ENCODE measurements at regions not wholly inside any gene's neighbourhood (a gene's known extent, or its start where the extent isn't known, plus 50 kb on each side); places are given as distances from the start of the nearest gene placed in this dataset.

DNA sequence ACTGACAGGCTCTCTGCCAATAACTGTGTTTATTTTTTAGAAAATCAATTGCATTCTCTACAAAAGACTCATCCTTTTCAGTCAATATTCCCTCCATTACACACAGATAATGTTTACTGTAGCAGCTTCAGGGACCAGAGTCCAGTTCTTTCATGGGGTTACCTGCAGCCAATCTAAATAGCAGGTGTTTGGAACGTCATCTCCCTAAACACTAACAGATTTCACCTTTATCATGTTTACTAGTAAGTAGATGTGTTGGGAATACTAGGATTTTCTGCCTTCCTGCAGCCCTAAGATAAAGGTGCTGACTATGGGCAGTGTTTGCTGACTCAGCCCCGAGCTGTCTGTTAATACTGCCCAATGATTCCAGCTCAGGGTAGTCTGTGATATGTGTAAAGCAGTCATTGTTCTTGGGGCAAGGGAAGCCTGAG, 447.0 kb downstream of the KIF4B start:
- no peak for ATAC-seq
- no peak for TF ChIP-seq ARNTL (CRISPR knock-in tag; IDR thresholded peaks at IDR 0.05; ENCODE audit: borderline replicate concordance, low read depth)
- TF ChIP-seq TCF4 (CRISPR knock-in tag; IDR thresholded peaks at IDR 0.05; ENCODE audit: borderline replicate concordance), result no peak

DNA sequence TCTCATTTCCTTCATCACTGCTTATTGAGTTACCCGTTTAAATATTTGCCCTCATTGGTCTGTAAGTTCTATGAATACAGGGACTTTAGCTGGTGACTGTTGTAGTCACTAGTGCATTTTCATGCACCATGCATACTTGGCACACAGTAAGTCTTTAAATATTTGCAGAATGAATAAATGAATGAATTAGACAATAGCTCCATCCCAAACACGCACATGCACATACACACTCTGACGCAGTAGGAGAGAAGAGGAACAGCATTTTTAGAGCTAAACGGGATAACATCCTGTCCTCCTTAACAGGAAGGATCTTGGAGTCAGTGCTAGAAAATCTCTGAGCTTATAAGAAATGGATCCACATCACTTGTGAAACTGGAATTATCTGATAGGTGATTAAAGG, 447.7 kb downstream of the KIF4B start:
- TF ChIP-seq BACH2 (CRISPR knock-in tag; IDR thresholded peaks at IDR 0.05; ENCODE audit: borderline replicate concordance) (no peak), GLIS3 (CRISPR knock-in tag; IDR thresholded peaks at IDR 0.05) (no peak), PPARA (CRISPR knock-in tag; IDR thresholded peaks at IDR 0.05; ENCODE audit: borderline replicate concordance) (no peak), TCF4 (CRISPR knock-in tag; IDR thresholded peaks at IDR 0.05; ENCODE audit: borderline replicate concordance) (no peak), TOX (CRISPR knock-in tag; IDR thresholded peaks at IDR 0.05; ENCODE audit: borderline replicate concordance) (no peak), ZFP3 (CRISPR knock-in tag; IDR thresholded peaks at IDR 0.05) (no peak), SNAI2 (CRISPR knock-in tag; IDR thresholded peaks at IDR 0.05) (no peak), OSR1 (CRISPR knock-in tag; IDR thresholded peaks at IDR 0.05) (no peak), ZNF8 (CRISPR knock-in tag; IDR thresholded peaks at IDR 0.05) (no peak), ZFP30 (CRISPR knock-in tag; IDR thresholded peaks at IDR 0.05) (no peak), ESRRG (CRISPR knock-in tag; IDR thresholded peaks at IDR 0.05) (no peak), ISL1 (CRISPR knock-in tag; IDR thresholded peaks at IDR 0.05) (no peak), RARB (CRISPR knock-in tag; IDR thresholded peaks at IDR 0.05) (no peak)
- TF ChIP-seq, protein P1, sequence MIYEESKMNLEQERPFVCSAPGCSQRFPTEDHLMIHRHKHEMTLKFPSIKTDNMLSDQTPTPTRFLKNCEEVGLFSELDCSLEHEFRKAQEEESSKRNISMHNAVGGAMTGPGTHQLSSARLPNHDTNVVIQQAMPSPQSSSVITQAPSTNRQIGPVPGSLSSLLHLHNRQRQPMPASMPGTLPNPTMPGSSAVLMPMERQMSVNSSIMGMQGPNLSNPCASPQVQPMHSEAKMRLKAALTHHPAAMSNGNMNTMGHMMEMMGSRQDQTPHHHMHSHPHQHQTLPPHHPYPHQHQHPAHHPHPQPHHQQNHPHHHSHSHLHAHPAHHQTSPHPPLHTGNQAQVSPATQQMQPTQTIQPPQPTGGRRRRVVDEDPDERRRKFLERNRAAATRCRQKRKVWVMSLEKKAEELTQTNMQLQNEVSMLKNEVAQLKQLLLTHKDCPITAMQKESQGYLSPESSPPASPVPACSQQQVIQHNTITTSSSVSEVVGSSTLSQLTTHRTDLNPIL (CRISPR knock-in tag; IDR thresholded peaks at IDR 0.05; ENCODE audit: low read depth), result no peak
- TF ChIP-seq, protein P2, sequence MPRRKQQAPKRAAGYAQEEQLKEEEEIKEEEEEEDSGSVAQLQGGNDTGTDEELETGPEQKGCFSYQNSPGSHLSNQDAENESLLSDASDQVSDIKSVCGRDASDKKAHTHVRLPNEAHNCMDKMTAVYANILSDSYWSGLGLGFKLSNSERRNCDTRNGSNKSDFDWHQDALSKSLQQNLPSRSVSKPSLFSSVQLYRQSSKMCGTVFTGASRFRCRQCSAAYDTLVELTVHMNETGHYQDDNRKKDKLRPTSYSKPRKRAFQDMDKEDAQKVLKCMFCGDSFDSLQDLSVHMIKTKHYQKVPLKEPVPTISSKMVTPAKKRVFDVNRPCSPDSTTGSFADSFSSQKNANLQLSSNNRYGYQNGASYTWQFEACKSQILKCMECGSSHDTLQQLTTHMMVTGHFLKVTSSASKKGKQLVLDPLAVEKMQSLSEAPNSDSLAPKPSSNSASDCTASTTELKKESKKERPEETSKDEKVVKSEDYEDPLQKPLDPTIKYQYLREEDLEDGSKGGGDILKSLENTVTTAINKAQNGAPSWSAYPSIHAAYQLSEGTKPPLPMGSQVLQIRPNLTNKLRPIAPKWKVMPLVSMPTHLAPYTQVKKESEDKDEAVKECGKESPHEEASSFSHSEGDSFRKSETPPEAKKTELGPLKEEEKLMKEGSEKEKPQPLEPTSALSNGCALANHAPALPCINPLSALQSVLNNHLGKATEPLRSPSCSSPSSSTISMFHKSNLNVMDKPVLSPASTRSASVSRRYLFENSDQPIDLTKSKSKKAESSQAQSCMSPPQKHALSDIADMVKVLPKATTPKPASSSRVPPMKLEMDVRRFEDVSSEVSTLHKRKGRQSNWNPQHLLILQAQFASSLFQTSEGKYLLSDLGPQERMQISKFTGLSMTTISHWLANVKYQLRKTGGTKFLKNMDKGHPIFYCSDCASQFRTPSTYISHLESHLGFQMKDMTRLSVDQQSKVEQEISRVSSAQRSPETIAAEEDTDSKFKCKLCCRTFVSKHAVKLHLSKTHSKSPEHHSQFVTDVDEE (CRISPR knock-in tag; IDR thresholded peaks at IDR 0.05), result no peak
- TF ChIP-seq, protein P3, sequence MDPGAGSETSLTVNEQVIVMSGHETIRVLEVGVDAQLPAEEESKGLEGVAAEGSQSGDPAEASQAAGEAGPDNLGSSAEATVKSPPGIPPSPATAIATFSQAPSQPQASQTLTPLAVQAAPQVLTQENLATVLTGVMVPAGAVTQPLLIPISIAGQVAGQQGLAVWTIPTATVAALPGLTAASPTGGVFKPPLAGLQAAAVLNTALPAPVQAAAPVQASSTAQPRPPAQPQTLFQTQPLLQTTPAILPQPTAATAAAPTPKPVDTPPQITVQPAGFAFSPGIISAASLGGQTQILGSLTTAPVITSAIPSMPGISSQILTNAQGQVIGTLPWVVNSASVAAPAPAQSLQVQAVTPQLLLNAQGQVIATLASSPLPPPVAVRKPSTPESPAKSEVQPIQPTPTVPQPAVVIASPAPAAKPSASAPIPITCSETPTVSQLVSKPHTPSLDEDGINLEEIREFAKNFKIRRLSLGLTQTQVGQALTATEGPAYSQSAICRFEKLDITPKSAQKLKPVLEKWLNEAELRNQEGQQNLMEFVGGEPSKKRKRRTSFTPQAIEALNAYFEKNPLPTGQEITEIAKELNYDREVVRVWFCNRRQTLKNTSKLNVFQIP (CRISPR knock-in tag; IDR thresholded peaks at IDR 0.05; ENCODE audit: borderline replicate concordance, low read depth), result no peak
- TF ChIP-seq, protein P4, sequence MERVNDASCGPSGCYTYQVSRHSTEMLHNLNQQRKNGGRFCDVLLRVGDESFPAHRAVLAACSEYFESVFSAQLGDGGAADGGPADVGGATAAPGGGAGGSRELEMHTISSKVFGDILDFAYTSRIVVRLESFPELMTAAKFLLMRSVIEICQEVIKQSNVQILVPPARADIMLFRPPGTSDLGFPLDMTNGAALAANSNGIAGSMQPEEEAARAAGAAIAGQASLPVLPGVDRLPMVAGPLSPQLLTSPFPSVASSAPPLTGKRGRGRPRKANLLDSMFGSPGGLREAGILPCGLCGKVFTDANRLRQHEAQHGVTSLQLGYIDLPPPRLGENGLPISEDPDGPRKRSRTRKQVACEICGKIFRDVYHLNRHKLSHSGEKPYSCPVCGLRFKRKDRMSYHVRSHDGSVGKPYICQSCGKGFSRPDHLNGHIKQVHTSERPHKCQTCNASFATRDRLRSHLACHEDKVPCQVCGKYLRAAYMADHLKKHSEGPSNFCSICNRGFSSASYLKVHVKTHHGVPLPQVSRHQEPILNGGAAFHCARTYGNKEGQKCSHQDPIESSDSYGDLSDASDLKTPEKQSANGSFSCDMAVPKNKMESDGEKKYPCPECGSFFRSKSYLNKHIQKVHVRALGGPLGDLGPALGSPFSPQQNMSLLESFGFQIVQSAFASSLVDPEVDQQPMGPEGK (CRISPR knock-in tag; IDR thresholded peaks at IDR 0.05; ENCODE audit: borderline replicate concordance), result no peak
- no peak for ATAC-seq

DNA sequence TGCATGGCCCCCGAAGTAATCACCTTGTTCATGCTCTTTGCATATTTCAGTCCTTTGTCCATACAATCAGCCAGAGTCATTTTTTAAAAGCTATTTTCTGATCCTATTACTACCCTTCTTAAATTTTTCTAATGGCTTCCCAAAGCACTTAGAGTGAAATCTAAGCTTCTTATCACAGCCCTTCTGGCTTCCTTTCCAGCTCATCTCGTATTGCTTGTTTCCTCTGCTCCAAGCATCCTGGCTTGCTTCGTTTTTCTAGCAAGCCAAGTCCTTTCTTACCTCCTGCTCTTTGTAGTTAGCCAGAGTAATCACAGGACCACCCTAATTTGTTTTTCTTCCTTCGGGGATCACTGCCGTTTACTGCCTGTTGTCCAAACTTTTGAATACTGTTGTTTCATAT, 453.3 kb downstream of the KIF4B start:
- no peak for ATAC-seq
- TF ChIP-seq TCF4 (CRISPR knock-in tag; IDR thresholded peaks at IDR 0.05; ENCODE audit: borderline replicate concordance) (no peak), GLIS3 (CRISPR knock-in tag; IDR thresholded peaks at IDR 0.05) (no peak), TOX (CRISPR knock-in tag; IDR thresholded peaks at IDR 0.05; ENCODE audit: borderline replicate concordance) (no peak), ISL1 (CRISPR knock-in tag; IDR thresholded peaks at IDR 0.05) (no peak), ZFP3 (CRISPR knock-in tag; IDR thresholded peaks at IDR 0.05) (no peak), CSDC2 (CRISPR knock-in tag; IDR thresholded peaks at IDR 0.05) (no peak), ZFP30 (CRISPR knock-in tag; IDR thresholded peaks at IDR 0.05) (no peak), ZC3H10 (CRISPR knock-in tag; IDR thresholded peaks at IDR 0.05) (no peak), BACH2 (CRISPR knock-in tag; IDR thresholded peaks at IDR 0.05; ENCODE audit: borderline replicate concordance) (no peak), ZNF565 (CRISPR knock-in tag; conservative IDR thresholded peaks at IDR 0.05; ENCODE audit: low read depth) (no peak), SNAI2 (CRISPR knock-in tag; IDR thresholded peaks at IDR 0.05) (no peak), ARNTL (CRISPR knock-in tag; IDR thresholded peaks at IDR 0.05; ENCODE audit: borderline replicate concordance, low read depth) (no peak), OSR1 (CRISPR knock-in tag; IDR thresholded peaks at IDR 0.05) (no peak)
- TF ChIP-seq, protein P5, sequence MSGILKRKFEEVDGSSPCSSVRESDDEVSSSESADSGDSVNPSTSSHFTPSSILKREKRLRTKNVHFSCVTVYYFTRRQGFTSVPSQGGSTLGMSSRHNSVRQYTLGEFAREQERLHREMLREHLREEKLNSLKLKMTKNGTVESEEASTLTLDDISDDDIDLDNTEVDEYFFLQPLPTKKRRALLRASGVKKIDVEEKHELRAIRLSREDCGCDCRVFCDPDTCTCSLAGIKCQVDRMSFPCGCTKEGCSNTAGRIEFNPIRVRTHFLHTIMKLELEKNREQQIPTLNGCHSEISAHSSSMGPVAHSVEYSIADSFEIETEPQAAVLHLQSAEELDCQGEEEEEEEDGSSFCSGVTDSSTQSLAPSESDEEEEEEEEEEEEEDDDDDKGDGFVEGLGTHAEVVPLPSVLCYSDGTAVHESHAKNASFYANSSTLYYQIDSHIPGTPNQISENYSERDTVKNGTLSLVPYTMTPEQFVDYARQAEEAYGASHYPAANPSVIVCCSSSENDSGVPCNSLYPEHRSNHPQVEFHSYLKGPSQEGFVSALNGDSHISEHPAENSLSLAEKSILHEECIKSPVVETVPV (CRISPR knock-in tag; IDR thresholded peaks at IDR 0.05), result no peak
- TF ChIP-seq, protein P2 (CRISPR knock-in tag; IDR thresholded peaks at IDR 0.05), result no peak

Measured in SK-N-SH treated with all-trans-retinoic acid at 6 μM for 48 hours (cell line).